22Rv1 (cell line): ENCODE measurements at regions not wholly inside any gene's neighbourhood (a gene's known extent, or its start where the extent isn't known, plus 50 kb on each side); places are given as distances from the start of the nearest gene placed in this dataset.
"Not testable (repeated sequence)": the region's sequence is repeated elsewhere in the genome, so short reads cannot be mapped to it uniquely, and the experiment has no call there.

ENCODE experiments used
- H3K27ac ChIP-seq: fragments of 450-650 bp; 2 replicates; pipeline ENCODE4 v1.5.1; 2017
- CTCF ChIP-seq: fragments of 450-650 bp; IDR thresholded peaks from 2 replicates; pipeline ENCODE4 v1.5.1; 2017; ENCODE audit warnings: mild to moderate bottlenecking
- ZFX ChIP-seq: fragments of 450-650 bp; IDR thresholded peaks from 2 replicates; pipeline ENCODE4 v1.6.1; 2017; ENCODE audit warnings: antibody characterized with exemption, borderline replicate concordance

GRCh38 chr6:12635813-12636212 lies 80.8 kb upstream of the PHACTR1 start:
- H3K27ac ChIP-seq, result no peak overlapping the region
- TF ChIP-seq CTCF (no peak), ZFX (no peak)

- H3K27ac ChIP-seq, result no peak overlapping the region
- TF ChIP-seq CTCF (no peak), ZFX (no peak)
These were observed 80.2 kb upstream of the PHACTR1 start for GRCh38 chr6:12636336-12636735.

GRCh38 chr6:12637960-12638641 lies 78.5 kb upstream of the PHACTR1 start:
- no peak for TF ChIP-seq ZFX
- TF ChIP-seq CTCF, result peak; percentile 89
- no peak overlapping the region for H3K27ac ChIP-seq

GRCh38 chr6:12640438-12640837 lies 76.1 kb upstream of the PHACTR1 start:
- no peak overlapping the region for H3K27ac ChIP-seq
- TF ChIP-seq CTCF (no peak), ZFX (no peak)

GRCh38 chr6:12641785-12642184 lies 74.8 kb upstream of the PHACTR1 start:
- not testable (repeated sequence) for H3K27ac ChIP-seq

- TF ChIP-seq CTCF, result no peak
- TF ChIP-seq ZFX, result no peak
- H3K27ac ChIP-seq, result no peak overlapping the region
These were observed 70.6 kb upstream of the PHACTR1 start for GRCh38 chr6:12645941-12646340.

- TF ChIP-seq CTCF (no peak), ZFX (no peak)
- no peak overlapping the region for H3K27ac ChIP-seq
These were observed 68.4 kb upstream of the PHACTR1 start for GRCh38 chr6:12648171-12648570.

- H3K27ac ChIP-seq, result no peak overlapping the region
- no peak for TF ChIP-seq ZFX
- no peak for TF ChIP-seq CTCF
These were observed 67.2 kb upstream of the PHACTR1 start for GRCh38 chr6:12649325-12649724.
